GM23248 (cell line): ENCODE measurements at regions not wholly inside any gene's neighbourhood (a gene's known extent, or its start where the extent isn't known, plus 50 kb on each side); places are given as distances from the start of the nearest gene placed in this dataset.
"Not testable (repeated sequence)": the region's sequence is repeated elsewhere in the genome, so short reads cannot be mapped to it uniquely, and the experiment has no call there.

ENCODE experiments used
- DNase-seq: peaks from one replicate; pipeline ENCODE4 v3.0.0-alpha.2; 2015
- H2AFZ ChIP-seq: fragments of 200-600 bp; sonication (generic); 2 replicates; pipeline ENCODE4 v1.6.1; 2016; ENCODE audit warnings: antibody characterized with exemption
- H3F3A ChIP-seq: fragments of 200-600 bp; sonication (generic); 2 replicates; pipeline ENCODE4 v1.6.1; 2016; ENCODE audit warnings: mild to moderate bottlenecking, antibody characterized with exemption, mixed run types; ENCODE audit not compliant: insufficient read depth
- H3K27ac ChIP-seq: fragments of 200-600 bp; sonication (generic); 2 replicates; pipeline ENCODE4 v1.5.1; 2016; ENCODE audit warnings: mild to moderate bottlenecking
- H3K27me3 ChIP-seq: fragments of 200-600 bp; sonication (generic); replicated peaks from 2 replicates; pipeline ENCODE4 v1.6.1; 2016; ENCODE audit warnings: mild to moderate bottlenecking; ENCODE audit not compliant: insufficient read depth
- H3K36me3 ChIP-seq: fragments of 200-600 bp; sonication (generic); 2 replicates; pipeline ENCODE4 v1.6.1; 2016; ENCODE audit warnings: low read depth, mild to moderate bottlenecking
- H3K4me1 ChIP-seq: fragments of 200-600 bp; sonication (generic); 2 replicates; pipeline ENCODE4 v1.6.1; 2016; ENCODE audit warnings: mild to moderate bottlenecking; ENCODE audit not compliant: insufficient read depth
- H3K4me2 ChIP-seq: fragments of 200-600 bp; sonication (generic); one replicate; pipeline ENCODE4 v1.6.1; 2016; ENCODE audit warnings: mild to moderate bottlenecking; ENCODE audit not compliant: unreplicated experiment
- H3K4me3 ChIP-seq: fragments of 200-600 bp; sonication (generic); 2 replicates; pipeline ENCODE4 v1.5.1; 2016; ENCODE audit warnings: mild to moderate bottlenecking
- H3K79me2 ChIP-seq: fragments of 200-600 bp; sonication (generic); 2 replicates; pipeline ENCODE4 v1.6.1; 2016; ENCODE audit warnings: mild to moderate bottlenecking; ENCODE audit not compliant: insufficient read depth
- H3K9ac ChIP-seq: fragments of 200-600 bp; sonication (generic); 2 replicates; pipeline ENCODE4 v1.6.1; 2016; ENCODE audit warnings: mild to moderate bottlenecking
- H3K9me2 ChIP-seq: fragments of 200-600 bp; sonication (generic); 2 replicates; pipeline ENCODE4 v1.6.1; 2016; ENCODE audit warnings: mixed run types, mild to moderate bottlenecking, moderate library complexity; ENCODE audit not compliant: insufficient read depth
- H3K9me3 ChIP-seq: fragments of 200-600 bp; sonication (generic); one replicate; pipeline ENCODE4 v1.6.1; 2017; ENCODE audit warnings: low read depth
- H4K20me1 ChIP-seq: fragments of 200-600 bp; sonication (generic); 2 replicates; pipeline ENCODE4 v1.6.0; 2016; ENCODE audit not compliant: insufficient read depth
- EZH2 ChIP-seq: fragments of 200-600 bp; sonication (generic); IDR thresholded peaks from 2 replicates; pipeline ENCODE4 v1.6.1; 2018; ENCODE audit warnings: antibody characterized with exemption, mild to moderate bottlenecking; ENCODE audit not compliant: insufficient read depth, poor library complexity, severe bottlenecking
- EZH2phosphoT487 ChIP-seq: fragments of 200-600 bp; sonication (generic); IDR thresholded peaks from 2 replicates; pipeline ENCODE4 v1.6.1; 2018; ENCODE audit warnings: antibody characterized with exemption, moderate library complexity, mild to moderate bottlenecking, low read depth; ENCODE audit not compliant: insufficient read depth
- WGBS, 2 experiments: methylation state at CpG; one replicate each; pipeline ENCODE4 v1.1.6; 2015 to 2017; ENCODE audit warnings: low lambda C conversion rate in 2 of 2, low coverage in 1 of 2; ENCODE audit errors: missing lambda C conversion rate in 2 of 2; 5-methylcytosine and 5-hydroxymethylcytosine counted together
- in situ Hi-C: fragments of 300-500 bp; cut with MboI; formaldehyde crosslinking; loops from 2 replicates; pipeline ENCODE4 v1.15.0; 2020

DNA sequence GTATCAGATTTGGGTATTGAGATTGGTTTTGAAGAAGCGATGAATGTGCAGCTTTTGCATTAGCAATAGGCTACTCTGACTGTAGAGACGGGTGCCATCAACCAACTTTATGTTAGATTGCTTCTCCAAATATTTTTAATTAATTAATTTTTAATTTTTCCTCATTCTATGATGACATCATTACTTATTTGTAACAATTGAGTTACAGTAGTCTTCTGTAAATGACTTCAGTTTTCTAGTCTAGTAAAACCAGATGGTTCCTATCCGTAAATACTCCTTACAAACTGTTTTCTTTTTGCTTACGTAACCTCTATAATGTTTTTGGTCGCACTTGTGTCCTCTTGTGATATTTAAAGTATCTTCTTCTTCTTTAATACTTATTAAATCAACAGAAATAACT lies 118.1 kb downstream of the ZNF736 start:
- in situ Hi-C loops = no loop called here
- H2AFZ ChIP-seq = no peak overlapping the region
- no peak overlapping the region for H3K27ac ChIP-seq
- no peak overlapping the region for H3K4me2 ChIP-seq
- no peaks in the 10 kb centered on the region for H3K9me2 ChIP-seq
- H4K20me1 ChIP-seq = no peaks in the 10 kb centered on the region
- no peaks in the 10 kb centered on the region for H3K27me3 ChIP-seq
- no peaks in the 10 kb centered on the region for H3K4me1 ChIP-seq
- DNase-seq = no peak
- H3F3A ChIP-seq = no peaks in the 10 kb centered on the region
- H3K4me3 ChIP-seq = no peak overlapping the region
- H3K9me3 ChIP-seq = no peaks in the 10 kb centered on the region
- H3K79me2 ChIP-seq = no peaks in the 10 kb centered on the region
- TF ChIP-seq EZH2phosphoT487 (no peak), EZH2 (no peak)
- H3K36me3 ChIP-seq = no peaks in the 10 kb centered on the region
- 29 to 34% methylated on average over 5 of the region's 5 CpGs for whole genome bisulfite sequencing, 2 experiments
- no peak overlapping the region for H3K9ac ChIP-seq

DNA sequence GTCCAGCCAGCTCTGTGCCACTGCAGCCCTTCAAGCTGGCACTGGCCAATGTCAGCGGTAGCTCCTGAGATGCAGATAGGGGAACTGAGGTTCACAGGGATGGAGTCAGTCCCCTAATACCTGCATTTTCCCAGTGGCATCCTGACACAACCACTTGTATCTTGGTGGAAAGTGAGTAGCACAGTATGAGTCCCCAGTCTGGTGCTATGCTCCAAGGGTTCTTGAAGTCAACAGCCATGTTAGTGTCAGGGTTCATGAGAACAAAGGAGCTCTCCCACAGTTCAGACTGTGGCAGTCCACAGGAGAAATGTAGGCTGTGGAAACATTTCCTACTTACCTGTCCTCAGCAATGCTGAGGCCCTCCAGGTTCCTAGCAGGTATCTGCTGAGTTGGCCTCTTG lies 115.5 kb downstream of the ZNF736 start:
- Histone ChIP-seq H3K4me2 (no peak overlapping the region), H3K36me3 (no peaks in the 10 kb centered on the region), H3K9ac (no peak overlapping the region), H3K9me3 (no peaks in the 10 kb centered on the region), H3K9me2 (no peaks in the 10 kb centered on the region), H3K27ac (no peak overlapping the region), H4K20me1 (no peaks in the 10 kb centered on the region), H2AFZ (no peak overlapping the region), H3F3A (no peaks in the 10 kb centered on the region), H3K4me1 (no peaks in the 10 kb centered on the region), H3K79me2 (no peaks in the 10 kb centered on the region), H3K27me3 (no peaks in the 10 kb centered on the region), H3K4me3 (no peak overlapping the region)
- no peak for DNase-seq
- in situ Hi-C loops = no loop called here
- 65 to 67% methylated on average over 1 of the region's 1 CpG for WGBS, 2 experiments
- TF ChIP-seq EZH2 (no peak), EZH2phosphoT487 (no peak)

DNA sequence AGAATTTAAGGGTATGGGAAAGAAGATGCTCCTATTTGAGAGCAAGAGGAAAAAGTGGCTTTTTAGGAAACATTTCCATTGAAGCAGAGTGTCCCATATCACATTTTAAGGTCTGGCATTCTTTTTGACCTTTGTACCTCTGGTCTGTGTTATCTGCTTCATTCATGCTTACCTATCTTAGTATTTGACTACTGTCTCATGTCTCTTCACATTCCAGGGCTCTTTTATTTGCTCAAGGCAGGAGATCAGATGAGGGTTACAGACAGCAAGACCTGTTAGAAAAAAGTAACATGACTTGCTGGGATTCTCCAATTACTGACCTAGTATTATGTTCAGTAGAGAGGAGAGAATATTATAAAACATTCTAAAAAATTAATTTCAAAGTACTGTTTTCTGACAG lies 111.7 kb downstream of the ZNF736 start:
- not testable (repeated sequence) for H3K9ac ChIP-seq, DNase-seq

DNA sequence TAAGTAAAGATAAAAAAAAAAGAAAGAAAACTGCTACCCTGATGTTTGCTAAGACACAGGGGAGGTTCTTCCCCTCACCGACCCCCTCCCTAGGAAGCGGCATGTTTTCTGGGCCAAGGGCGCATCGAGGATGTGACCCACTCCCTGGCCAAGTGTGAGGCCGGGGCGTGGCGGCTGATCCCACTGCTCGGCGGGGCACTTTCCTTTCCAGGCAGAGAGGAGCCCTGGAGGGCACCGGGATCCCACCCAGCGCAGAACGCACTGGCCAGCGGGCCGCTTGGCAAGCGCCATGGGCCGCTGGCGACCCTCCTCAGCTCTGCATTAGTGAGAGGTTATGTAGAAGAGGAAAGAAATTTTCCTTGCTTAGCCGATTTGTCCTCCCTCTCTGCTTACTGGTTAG lies 93.4 kb downstream of the ZNF736 start:
- no peaks in the 10 kb centered on the region for H3K9me2 ChIP-seq
- in situ Hi-C loops = no loop called here

More for the DNA sequence above, 111.7 kb downstream of the ZNF736 start:
- H3K79me2 ChIP-seq, H3K9me2 ChIP-seq, H3K4me2 ChIP-seq, H3K27me3 ChIP-seq, H3K4me3 ChIP-seq, H3F3A ChIP-seq, H3K27ac ChIP-seq, in situ Hi-C loops, H3K36me3 ChIP-seq, H3K4me1 ChIP-seq, H2AFZ ChIP-seq, H4K20me1 ChIP-seq, H3K9me3 ChIP-seq: not testable (repeated sequence)

More for the DNA sequence above, 93.4 kb downstream of the ZNF736 start:
- Histone ChIP-seq H3F3A (no peaks in the 10 kb centered on the region), H3K4me2 (no peak overlapping the region), H3K36me3 (no peaks in the 10 kb centered on the region), H3K9ac (no peak overlapping the region), H3K9me3 (no peaks in the 10 kb centered on the region), H2AFZ (no peak overlapping the region), H3K4me1 (no peaks in the 10 kb centered on the region), H4K20me1 (no peaks in the 10 kb centered on the region), H3K79me2 (no peaks in the 10 kb centered on the region), H3K4me3 (no peak overlapping the region), H3K27ac (no peak overlapping the region), H3K27me3 (no peaks in the 10 kb centered on the region)
- TF ChIP-seq EZH2 (no peak), EZH2phosphoT487 (no peak)
- no peak for DNase-seq
- WGBS, 2 experiments = 67 to 68% methylated on average over 18 of the region's 18 CpGs
